Smooth muscle cell (in vitro differentiated cells): ENCODE measurements at regions not wholly inside any gene's neighbourhood (a gene's known extent, or its start where the extent isn't known, plus 50 kb on each side); places are given as distances from the start of the nearest gene placed in this dataset.

ENCODE experiments used
- DNase-seq: peaks from one replicate; lab custom pipeline; 2025; ENCODE audit not compliant: unreplicated experiment; lab: John Stamatoyannopoulos, UW
- H2AFZ ChIP-seq: fragments of 200-600 bp; sonication (generic); 2 replicates; pipeline ENCODE4 v1.6.0; 2016; ENCODE audit warnings: antibody characterized with exemption, low read depth, mild to moderate bottlenecking
- H3F3A ChIP-seq: fragments of 200-600 bp; sonication (generic); 2 replicates; pipeline ENCODE4 v1.6.0; 2017; ENCODE audit warnings: antibody characterized with exemption, low read depth
- H3K27ac ChIP-seq: fragments of 200-600 bp; sonication (generic); 2 replicates; pipeline ENCODE4 v1.5.1; 2016; ENCODE audit warnings: low read depth, mild to moderate bottlenecking
- H3K27me3 ChIP-seq: fragments of 200-600 bp; sonication (generic); 2 replicates; pipeline ENCODE4 v1.6.1; 2016; ENCODE audit warnings: low read depth, mild to moderate bottlenecking
- H3K36me3 ChIP-seq: fragments of 200-600 bp; sonication (generic); 2 replicates; pipeline ENCODE4 v1.5.1; 2016; ENCODE audit warnings: low read depth
- H3K4me1 ChIP-seq: fragments of 200-600 bp; sonication (generic); 2 replicates; pipeline ENCODE4 v1.5.1; 2016; ENCODE audit warnings: low read depth
- H3K4me2 ChIP-seq: fragments of 200-600 bp; sonication (generic); 2 replicates; pipeline ENCODE4 v1.6.0; 2016; ENCODE audit warnings: mild to moderate bottlenecking
- H3K4me3 ChIP-seq: fragments of 200-600 bp; sonication (generic); 2 replicates; pipeline ENCODE4 v1.5.1; 2016; ENCODE audit warnings: mild to moderate bottlenecking
- H3K79me2 ChIP-seq: fragments of 200-600 bp; sonication (generic); 2 replicates; pipeline ENCODE4 v1.6.0; 2016; ENCODE audit warnings: low read depth, mild to moderate bottlenecking
- H3K9ac ChIP-seq: fragments of 200-600 bp; sonication (generic); 2 replicates; pipeline ENCODE4 v1.6.0; 2016; ENCODE audit warnings: low read depth
- H3K9me3 ChIP-seq: fragments of 200-600 bp; sonication (generic); replicated peaks from 2 replicates; pipeline ENCODE4 v1.5.1; 2016; ENCODE audit warnings: low read depth
- H4K20me1 ChIP-seq: fragments of 200-600 bp; sonication (generic); 2 replicates; pipeline ENCODE4 v1.6.0; 2016; ENCODE audit warnings: low read depth
- CTCF ChIP-seq: fragments of 200-600 bp; sonication (generic); IDR thresholded peaks from 2 replicates; pipeline ENCODE4 v1.5.1; 2017; ENCODE audit warnings: borderline replicate concordance, mild to moderate bottlenecking, antibody characterized with exemption; ENCODE audit not compliant: insufficient read depth, poor library complexity, severe bottlenecking
- WGBS: methylation state at CpG from one replicate; pipeline ENCODE4 v1.1.7; 2016; ENCODE audit warnings: low lambda C conversion rate; 5-methylcytosine and 5-hydroxymethylcytosine counted together

DNA sequence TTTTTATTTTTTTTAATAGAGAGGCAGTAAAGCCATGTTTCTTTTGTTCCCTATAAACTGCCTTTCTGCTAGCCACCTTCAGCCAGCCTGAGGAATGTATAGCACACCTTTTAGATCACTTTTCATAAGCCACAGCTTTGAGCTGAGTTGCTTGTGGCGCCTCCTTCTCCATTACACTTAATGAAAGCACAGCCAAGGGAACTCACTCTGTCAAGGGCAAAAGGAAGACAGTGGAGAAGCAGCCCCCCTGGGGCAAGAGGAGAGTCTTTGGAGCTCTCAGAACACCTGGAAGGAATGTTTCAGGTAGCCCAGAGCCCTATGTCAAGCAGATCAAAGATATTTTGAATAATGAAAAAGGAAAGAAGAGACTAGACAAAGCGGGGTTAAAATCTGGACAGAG, 235.1 kb downstream of the CLIC5 start:
- H3K27ac ChIP-seq = no peak overlapping the region
- H4K20me1 ChIP-seq = no peaks in the 10 kb centered on the region
- no peak overlapping the region for H2AFZ ChIP-seq
- no peak overlapping the region for H3K9ac ChIP-seq
- H3K4me3 ChIP-seq = no peak overlapping the region
- 97% methylated on average over 2 of the region's 2 CpGs for WGBS
- no peaks in the 10 kb centered on the region for H3F3A ChIP-seq
- TF ChIP-seq CTCF = no peak
- no peak overlapping the region for H3K4me2 ChIP-seq
- H3K4me1 ChIP-seq = peaks cover 8% of the 10 kb centered on the region
- DNase-seq = no peak
- H3K9me3 ChIP-seq = no peaks in the 10 kb centered on the region
- no peaks in the 10 kb centered on the region for H3K27me3 ChIP-seq
- H3K79me2 ChIP-seq = no peaks in the 10 kb centered on the region
- H3K36me3 ChIP-seq = no peaks in the 10 kb centered on the region

DNA sequence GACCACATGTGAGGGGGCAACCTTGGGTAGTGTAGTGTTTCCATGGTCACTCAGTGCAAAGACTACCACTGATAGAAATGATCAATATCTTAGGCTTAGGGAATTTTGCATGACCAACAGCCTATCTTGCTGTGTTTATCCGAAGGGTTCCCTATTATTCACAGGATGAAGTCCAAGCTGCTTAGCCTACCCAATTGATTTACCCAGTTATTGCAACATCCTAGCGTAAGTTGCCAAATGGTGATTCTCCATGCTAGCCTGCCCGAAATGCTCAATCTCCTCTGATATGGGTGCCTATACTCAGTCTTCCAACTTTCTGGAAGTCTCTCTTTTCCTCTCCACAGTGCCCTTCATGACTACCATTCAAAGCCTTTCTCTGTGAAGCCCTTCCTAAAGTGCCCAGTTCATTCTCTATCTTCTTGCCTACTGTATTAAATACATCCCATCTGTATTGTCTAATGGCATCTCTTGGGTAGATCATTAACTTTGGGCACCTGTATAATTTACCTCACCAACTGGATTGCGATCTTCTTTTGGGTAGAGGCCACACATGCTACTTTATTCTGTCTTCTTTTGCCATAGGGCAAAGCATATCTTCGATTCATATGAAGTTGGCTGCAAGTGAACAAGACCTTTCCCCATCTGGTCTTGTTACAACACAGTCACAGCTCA, 240.5 kb downstream of the CLIC5 start:
- Histone ChIP-seq H3K4me1 (no peaks in the 10 kb centered on the region), H3K79me2 (no peaks in the 10 kb centered on the region), H3K27me3 (no peaks in the 10 kb centered on the region), H3K9me3 (no peaks in the 10 kb centered on the region), H3K27ac (no peak overlapping the region), H3K36me3 (no peaks in the 10 kb centered on the region), H2AFZ (no peak overlapping the region), H3K9ac (no peak overlapping the region), H3K4me3 (no peak overlapping the region), H3F3A (no peaks in the 10 kb centered on the region), H3K4me2 (no peak overlapping the region), H4K20me1 (no peaks in the 10 kb centered on the region)
- TF ChIP-seq CTCF = no peak
- no peak for DNase-seq
- WGBS = 82% methylated on average over 5 of the region's 5 CpGs

DNA sequence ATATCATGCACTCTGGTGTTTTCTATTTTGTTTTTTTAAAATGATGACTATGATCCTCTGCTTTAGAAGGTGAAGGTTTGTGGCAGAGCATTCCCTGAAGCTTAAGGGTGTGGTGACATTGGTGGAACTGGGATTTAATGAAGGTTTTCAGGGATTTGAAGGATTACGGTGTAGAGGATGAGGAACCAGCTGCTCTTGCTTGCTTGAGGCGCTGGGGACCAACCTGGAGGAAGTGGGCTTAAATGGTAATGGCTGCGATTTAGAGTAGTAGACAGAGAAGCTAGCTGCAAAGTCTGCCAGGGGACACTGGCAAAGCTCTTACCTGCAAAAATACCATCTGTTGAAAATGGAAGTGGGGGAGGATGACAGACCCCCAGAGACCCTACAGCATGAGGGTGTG, 241.8 kb downstream of the CLIC5 start:
- Histone ChIP-seq H3K27ac (no peak overlapping the region), H3F3A (no peaks in the 10 kb centered on the region), H3K4me1 (no peaks in the 10 kb centered on the region), H3K4me3 (no peak overlapping the region), H3K36me3 (no peaks in the 10 kb centered on the region), H3K9ac (no peak overlapping the region), H3K27me3 (no peaks in the 10 kb centered on the region), H3K9me3 (no peaks in the 10 kb centered on the region), H2AFZ (no peak overlapping the region), H3K79me2 (no peaks in the 10 kb centered on the region), H3K4me2 (no peak overlapping the region), H4K20me1 (no peaks in the 10 kb centered on the region)
- 73% methylated on average over 3 of the region's 3 CpGs for WGBS
- no peak for TF ChIP-seq CTCF
- DNase-seq = no peak

GRCh38 chr6:45772886-45773495, 242.7 kb downstream of the CLIC5 start:
- no peak for DNase-seq
- H3K4me2 ChIP-seq = no peak overlapping the region

More at GRCh38 chr6:45772886-45773495, 242.7 kb downstream of the CLIC5 start:
- H3K27me3 ChIP-seq = no peaks in the 10 kb centered on the region
- H2AFZ ChIP-seq = no peak overlapping the region
- H3K9ac ChIP-seq = no peak overlapping the region
- H4K20me1 ChIP-seq = no peaks in the 10 kb centered on the region
- WGBS = 80% methylated on average over 6 of the region's 6 CpGs
- no peaks in the 10 kb centered on the region for H3K79me2 ChIP-seq
- no peaks in the 10 kb centered on the region for H3K4me1 ChIP-seq
- no peaks in the 10 kb centered on the region for H3F3A ChIP-seq
- H3K27ac ChIP-seq = no peak overlapping the region
- H3K36me3 ChIP-seq = no peaks in the 10 kb centered on the region
- no peak for TF ChIP-seq CTCF
- no peak overlapping the region for H3K4me3 ChIP-seq
- H3K9me3 ChIP-seq = no peaks in the 10 kb centered on the region
